Neural progenitor cell (in vitro differentiated cells): ENCODE measurements at regions not wholly inside any gene's neighbourhood (a gene's known extent, or its start where the extent isn't known, plus 50 kb on each side); places are given as distances from the start of the nearest gene placed in this dataset.

ENCODE experiments used
- EZH2 ChIP-seq: fragments of 200-600 bp; sonication (generic); IDR thresholded peaks from 2 replicates; pipeline ENCODE4 v1.6.1; 2017; ENCODE audit warnings: antibody characterized with exemption, mild to moderate bottlenecking, moderate library complexity
- TF ChIP-seq, protein P1 (sequence below): fragments of 200-600 bp; sonication (generic); IDR thresholded peaks from 2 replicates; pipeline ENCODE4 v1.5.1; 2017; ENCODE audit warnings: antibody characterized with exemption, mild to moderate bottlenecking

DNA sequence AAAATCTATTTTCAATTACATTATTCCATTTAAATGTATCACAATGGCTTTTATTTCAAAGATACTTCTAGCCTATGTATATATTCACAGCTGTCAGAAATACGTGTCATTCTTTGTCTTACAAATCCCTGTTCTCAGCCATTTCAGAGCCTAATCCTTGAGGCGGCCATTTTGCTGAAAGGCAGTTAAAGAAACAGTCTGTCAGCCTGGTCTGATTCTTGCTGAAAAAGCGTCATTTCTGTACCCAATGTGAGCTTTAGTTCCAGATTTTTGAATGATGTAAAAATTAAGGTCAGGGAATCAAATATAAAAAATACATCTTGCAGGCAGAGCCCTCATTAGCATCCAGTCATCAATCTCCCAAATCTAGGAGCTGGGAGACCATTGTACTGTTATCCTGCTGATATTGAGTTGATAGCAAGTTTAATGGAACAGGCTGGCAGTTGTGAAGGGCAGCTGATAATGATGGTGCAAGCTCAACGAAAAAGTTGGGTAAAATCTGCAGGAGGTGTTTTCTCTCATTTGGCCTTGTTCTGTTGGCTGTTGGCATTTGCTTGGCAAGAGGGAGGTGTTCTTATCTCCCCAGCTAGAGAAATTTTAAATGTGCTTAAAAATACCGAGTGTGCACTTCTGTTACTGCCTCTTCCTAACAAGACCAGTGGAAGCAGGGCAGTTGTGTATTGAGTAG, 314.8 kb downstream of the SOX4 start:
- TF ChIP-seq, protein P1, sequence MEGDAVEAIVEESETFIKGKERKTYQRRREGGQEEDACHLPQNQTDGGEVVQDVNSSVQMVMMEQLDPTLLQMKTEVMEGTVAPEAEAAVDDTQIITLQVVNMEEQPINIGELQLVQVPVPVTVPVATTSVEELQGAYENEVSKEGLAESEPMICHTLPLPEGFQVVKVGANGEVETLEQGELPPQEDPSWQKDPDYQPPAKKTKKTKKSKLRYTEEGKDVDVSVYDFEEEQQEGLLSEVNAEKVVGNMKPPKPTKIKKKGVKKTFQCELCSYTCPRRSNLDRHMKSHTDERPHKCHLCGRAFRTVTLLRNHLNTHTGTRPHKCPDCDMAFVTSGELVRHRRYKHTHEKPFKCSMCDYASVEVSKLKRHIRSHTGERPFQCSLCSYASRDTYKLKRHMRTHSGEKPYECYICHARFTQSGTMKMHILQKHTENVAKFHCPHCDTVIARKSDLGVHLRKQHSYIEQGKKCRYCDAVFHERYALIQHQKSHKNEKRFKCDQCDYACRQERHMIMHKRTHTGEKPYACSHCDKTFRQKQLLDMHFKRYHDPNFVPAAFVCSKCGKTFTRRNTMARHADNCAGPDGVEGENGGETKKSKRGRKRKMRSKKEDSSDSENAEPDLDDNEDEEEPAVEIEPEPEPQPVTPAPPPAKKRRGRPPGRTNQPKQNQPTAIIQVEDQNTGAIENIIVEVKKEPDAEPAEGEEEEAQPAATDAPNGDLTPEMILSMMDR: no peak
- TF ChIP-seq EZH2: no peak
